ENCODE measurements at regions not wholly inside any gene's neighbourhood (a gene's known extent, or its start where the extent isn't known, plus 50 kb on each side); places are given as distances from the start of the nearest gene placed in this dataset.
"Not testable (repeated sequence)": the region's sequence is repeated elsewhere in the genome, so short reads cannot be mapped to it uniquely, and the experiment has no call there.

- Histone ChIP-seq H3K4me1 (no peaks in the 10 kb centered on the region), H3K79me2 (no peaks in the 10 kb centered on the region), H3K9me3 (ENCODE audit: control insufficient read depth, low read length) (peaks cover 2% of the 10 kb centered on the region), H3K4me2 (ENCODE audit: low read length) (no peak overlapping the region), H3K27me3 (ENCODE audit: control insufficient read depth, insufficient read depth, low read length) (no peaks in the 10 kb centered on the region), H3K27ac (no peak overlapping the region), H3K4me3 (ENCODE audit: low read depth, low read length) (no peak overlapping the region), H3K9ac (no peak overlapping the region), H2AFZ (no peak overlapping the region), H3K36me3 (ENCODE audit: control insufficient read depth, insufficient read depth, low read length) (no peaks in the 10 kb centered on the region)
- no peak for TF ChIP-seq CTCF (IDR thresholded peaks at IDR 0.05)
Observed at GRCh38 chr9:38175423-38175822, 106.4 kb upstream of the SHB start.

DNA sequence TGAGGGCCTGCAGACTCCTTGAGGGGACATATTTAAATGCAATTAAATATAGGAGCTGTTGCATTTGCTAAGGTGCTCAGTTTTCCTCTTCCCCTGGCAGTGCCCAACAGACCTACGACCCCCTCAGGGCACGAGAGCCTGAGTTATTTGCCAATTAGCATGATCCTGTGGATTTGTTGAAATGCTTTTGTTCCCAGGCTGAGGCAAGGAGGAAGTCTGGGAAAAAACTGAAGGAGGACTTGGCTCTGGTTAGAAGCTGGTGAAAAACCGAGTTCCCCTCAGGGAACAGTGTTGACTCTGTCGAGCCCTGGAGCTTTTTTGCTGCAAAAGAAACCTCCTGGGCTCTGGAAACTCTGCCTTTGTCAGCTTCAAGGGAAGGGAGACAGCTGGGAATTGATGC is 103.6 kb upstream of the SHB start:
- H3K9me3 ChIP-seq (ENCODE audit: control insufficient read depth, low read length) = peaks cover 4% of the 10 kb centered on the region
- H3K27me3 ChIP-seq (ENCODE audit: control insufficient read depth, insufficient read depth, low read length) = no peaks in the 10 kb centered on the region
- H3K9ac ChIP-seq = no peak overlapping the region
- no peaks in the 10 kb centered on the region for H3K4me1 ChIP-seq
- H3K79me2 ChIP-seq = no peaks in the 10 kb centered on the region
- TF ChIP-seq CTCF (IDR thresholded peaks at IDR 0.05) = no peak
- H3K27ac ChIP-seq = no peak overlapping the region
- no peak overlapping the region for H2AFZ ChIP-seq
- H3K4me3 ChIP-seq (ENCODE audit: low read depth, low read length) = no peak overlapping the region
- H3K36me3 ChIP-seq (ENCODE audit: control insufficient read depth, insufficient read depth, low read length) = no peaks in the 10 kb centered on the region
- no peak overlapping the region for H3K4me2 ChIP-seq (ENCODE audit: low read length)

- Histone ChIP-seq H3K79me2 (no peaks in the 10 kb centered on the region), H3K4me1 (no peaks in the 10 kb centered on the region), H3K4me2 (ENCODE audit: low read length) (no peak overlapping the region), H2AFZ (no peak overlapping the region), H3K4me3 (ENCODE audit: low read depth, low read length) (no peak overlapping the region), H3K27me3 (ENCODE audit: control insufficient read depth, insufficient read depth, low read length) (no peaks in the 10 kb centered on the region), H3K9me3 (ENCODE audit: control insufficient read depth, low read length) (peaks cover 4% of the 10 kb centered on the region), H3K27ac (no peak overlapping the region), H3K36me3 (ENCODE audit: control insufficient read depth, insufficient read depth, low read length) (no peaks in the 10 kb centered on the region), H3K9ac (no peak overlapping the region)
- no peak for TF ChIP-seq CTCF (IDR thresholded peaks at IDR 0.05)
Observed at GRCh38 chr9:38171926-38172325, 102.9 kb upstream of the SHB start.

DNA sequence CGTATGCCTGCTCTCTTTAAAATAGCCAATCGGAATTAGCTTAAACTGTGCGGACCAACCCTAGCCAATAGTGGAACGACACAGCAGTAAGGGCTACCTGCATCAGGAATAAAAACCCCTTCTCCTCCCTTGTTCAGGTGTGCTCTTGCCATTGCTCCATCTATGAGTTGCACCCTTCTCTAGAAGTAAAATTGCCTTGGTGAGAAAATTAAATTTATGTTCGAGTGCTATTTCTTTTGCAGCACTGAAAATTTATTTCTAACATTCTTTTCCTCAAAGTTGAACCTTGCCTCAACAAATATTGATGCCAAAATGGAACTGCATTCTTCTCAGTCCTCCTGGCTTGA is 102.5 kb upstream of the SHB start:
- Histone ChIP-seq H2AFZ (no peak overlapping the region), H3K27me3 (ENCODE audit: control insufficient read depth, insufficient read depth, low read length) (no peaks in the 10 kb centered on the region), H3K4me1 (no peaks in the 10 kb centered on the region), H3K27ac (no peak overlapping the region), H3K79me2 (no peaks in the 10 kb centered on the region), H3K9ac (no peak overlapping the region), H3K4me3 (ENCODE audit: low read depth, low read length) (no peak overlapping the region), H3K36me3 (ENCODE audit: control insufficient read depth, insufficient read depth, low read length) (no peaks in the 10 kb centered on the region), H3K4me2 (ENCODE audit: low read length) (no peak overlapping the region), H3K9me3 (ENCODE audit: control insufficient read depth, low read length) (peaks cover 4% of the 10 kb centered on the region)
- no peak for TF ChIP-seq CTCF (IDR thresholded peaks at IDR 0.05)

DNA sequence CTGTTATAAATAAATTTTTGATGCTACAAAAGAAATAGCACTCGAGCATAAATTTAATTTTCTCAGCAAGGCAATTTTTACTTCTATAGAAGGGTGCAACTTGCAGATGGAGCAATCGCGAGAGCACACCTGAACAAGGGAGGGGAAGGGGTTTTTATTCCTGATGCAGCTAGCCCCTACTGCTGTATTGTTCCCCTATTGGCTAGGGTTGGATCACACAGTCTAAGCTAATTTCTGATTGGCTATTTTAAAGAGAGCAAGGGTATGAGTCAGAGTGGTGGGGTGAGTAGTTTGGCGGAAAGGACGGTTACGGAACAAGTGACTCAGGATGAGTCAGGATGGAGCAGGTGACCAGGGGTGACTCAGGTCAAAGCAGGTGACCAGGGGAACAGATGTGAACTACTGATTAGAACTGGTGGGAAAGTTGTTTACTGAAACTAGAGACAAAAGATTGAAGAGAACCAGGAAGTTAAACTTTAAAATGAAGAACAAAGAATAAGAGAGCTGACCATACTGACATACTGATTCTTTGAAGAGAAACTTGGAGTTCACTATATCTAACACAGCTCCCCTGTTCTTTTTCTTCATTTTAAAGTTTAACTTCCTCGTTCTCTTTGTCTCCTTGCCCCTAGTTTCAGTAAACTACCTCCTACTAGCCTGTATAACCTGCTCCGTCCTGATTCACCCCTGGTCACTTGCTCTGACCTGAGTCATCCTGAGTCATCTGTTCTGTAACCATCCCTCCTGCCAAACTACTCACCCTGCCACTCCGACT is 101.9 kb upstream of the SHB start:
- H3K27ac ChIP-seq; H3K27me3 ChIP-seq (ENCODE audit: control insufficient read depth, insufficient read depth, low read length); H3K36me3 ChIP-seq (ENCODE audit: control insufficient read depth, insufficient read depth, low read length); H3K4me1 ChIP-seq; H3K9ac ChIP-seq; H3K4me2 ChIP-seq (ENCODE audit: low read length); H3K9me3 ChIP-seq (ENCODE audit: control insufficient read depth, low read length); H3K79me2 ChIP-seq; H2AFZ ChIP-seq; H3K4me3 ChIP-seq (ENCODE audit: low read depth, low read length): not testable (repeated sequence)

DNA sequence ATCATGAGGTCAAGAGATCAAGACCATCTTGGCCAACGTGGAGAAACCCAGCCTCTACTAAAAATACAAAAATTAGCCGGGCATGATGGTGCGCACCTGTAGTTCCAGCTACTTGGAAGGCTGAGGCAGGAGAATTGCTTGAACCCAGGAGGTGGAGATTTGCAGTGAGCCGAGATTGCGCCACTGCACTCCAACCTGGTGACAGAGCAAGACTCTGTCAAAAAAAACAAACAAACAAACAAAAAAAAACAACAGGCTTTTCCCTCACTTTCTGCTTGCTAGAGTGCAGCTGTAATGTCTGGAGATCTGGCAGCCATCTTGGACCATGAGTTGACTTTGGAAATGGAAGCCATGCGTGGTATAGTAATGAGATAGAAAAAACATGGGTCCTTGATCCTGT is 101.1 kb upstream of the SHB start:
- not testable (repeated sequence) for H3K27me3 ChIP-seq (ENCODE audit: control insufficient read depth, insufficient read depth, low read length); H3K27ac ChIP-seq; H3K4me1 ChIP-seq; H3K36me3 ChIP-seq (ENCODE audit: control insufficient read depth, insufficient read depth, low read length); H3K9ac ChIP-seq; H3K4me3 ChIP-seq (ENCODE audit: low read depth, low read length); H3K9me3 ChIP-seq (ENCODE audit: control insufficient read depth, low read length); H3K79me2 ChIP-seq; H2AFZ ChIP-seq; H3K4me2 ChIP-seq (ENCODE audit: low read length)
